ES-I3 (cell line): ENCODE measurements at regions not wholly inside any gene's neighbourhood (a gene's known extent, or its start where the extent isn't known, plus 50 kb on each side); places are given as distances from the start of the nearest gene placed in this dataset.

Source experiments
- H3K36me3 ChIP-seq: 2 replicates; pipeline ENCODE4 v1.6.1; 2013; ENCODE audit warnings: mild to moderate bottlenecking, low read length, control low read depth, moderate library complexity; ENCODE audit not compliant: insufficient read depth
- H3K4me1 ChIP-seq: 2 replicates; pipeline ENCODE4 v1.6.1; 2013; ENCODE audit warnings: mild to moderate bottlenecking, control low read depth, low read length; ENCODE audit not compliant: insufficient read depth
- H3K9ac ChIP-seq: 2 replicates; pipeline ENCODE4 v1.6.1; 2013; ENCODE audit warnings: low read depth, mild to moderate bottlenecking, low read length, moderate library complexity
- H3K9me3 ChIP-seq: 2 replicates; pipeline ENCODE4 v1.6.1; 2013; ENCODE audit warnings: mild to moderate bottlenecking, low read length, moderate library complexity; ENCODE audit not compliant: control insufficient read depth, insufficient read depth

GRCh38 chr14:94677747-94678146, 65.6 kb downstream of the SERPINA3 start:
- Histone ChIP-seq H3K4me1 (no peaks in the 10 kb centered on the region), H3K9ac (no peak overlapping the region), H3K36me3 (no peaks in the 10 kb centered on the region), H3K9me3 (no peaks in the 10 kb centered on the region)

- H3K9ac ChIP-seq, result no peak overlapping the region
- no peaks in the 10 kb centered on the region for H3K4me1 ChIP-seq
- H3K36me3 ChIP-seq, result no peaks in the 10 kb centered on the region
- H3K9me3 ChIP-seq, result no peaks in the 10 kb centered on the region
Observed at GRCh38 chr14:94677213-94677612, 65.0 kb downstream of the SERPINA3 start.

- no peak overlapping the region for H3K9ac ChIP-seq
- H3K36me3 ChIP-seq, result no peaks in the 10 kb centered on the region
- no peaks in the 10 kb centered on the region for H3K9me3 ChIP-seq
- no peaks in the 10 kb centered on the region for H3K4me1 ChIP-seq
Observed at GRCh38 chr14:94676495-94677185, 64.4 kb downstream of the SERPINA3 start.

- H3K9ac ChIP-seq, result no peak overlapping the region
- no peaks in the 10 kb centered on the region for H3K36me3 ChIP-seq
- H3K9me3 ChIP-seq, result no peaks in the 10 kb centered on the region
- H3K4me1 ChIP-seq, result no peaks in the 10 kb centered on the region
Observed at GRCh38 chr14:94675036-94675435, 62.8 kb downstream of the SERPINA3 start.

- Histone ChIP-seq H3K9me3 (no peaks in the 10 kb centered on the region), H3K4me1 (no peaks in the 10 kb centered on the region), H3K9ac (no peak overlapping the region), H3K36me3 (no peaks in the 10 kb centered on the region)
Observed at GRCh38 chr14:94673781-94674231, 61.6 kb downstream of the SERPINA3 start.
